ENCODE measurements at regions not wholly inside any gene's neighbourhood (a gene's known extent, or its start where the extent isn't known, plus 50 kb on each side); places are given as distances from the start of the nearest gene placed in this dataset.

DNA sequence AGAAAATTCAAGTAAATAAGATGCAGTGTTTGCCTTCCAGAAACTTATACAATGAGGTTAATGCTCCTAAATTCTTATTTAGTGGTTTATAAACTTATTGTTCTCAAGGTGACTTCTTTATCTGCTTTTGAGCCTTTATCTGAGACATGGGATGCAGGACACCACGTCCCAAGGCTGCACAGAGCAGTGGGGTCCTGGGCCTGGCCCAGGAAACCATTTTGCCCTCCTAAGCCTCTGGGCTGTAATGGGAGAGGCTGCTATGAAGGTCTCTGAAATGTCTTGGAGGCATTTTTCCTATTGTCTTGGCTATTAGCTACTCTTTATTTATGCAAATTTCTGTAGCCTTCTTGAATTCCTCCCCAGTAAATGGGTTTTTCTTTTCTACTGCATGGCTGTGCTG lies 652.6 kb upstream of the SETBP1 start:
- Mint-ChIP-seq H3K4me1 (peaks cover 5% of the 10 kb centered on the region; the same call in 1 of the 2 replicates), H3K9me3 (peaks cover 62% of the 10 kb centered on the region), H3K27me3 (ENCODE audit: low read depth) (0 out of 2 replicates have a peak, but pooled peaks cover 6% of the 10 kb centered on the region), H3K27ac (no peak overlapping the region), H3K4me3 (no peak overlapping the region), H3K36me3 (peaks cover 52% of the 10 kb centered on the region)
- TF ChIP-seq, protein P1, sequence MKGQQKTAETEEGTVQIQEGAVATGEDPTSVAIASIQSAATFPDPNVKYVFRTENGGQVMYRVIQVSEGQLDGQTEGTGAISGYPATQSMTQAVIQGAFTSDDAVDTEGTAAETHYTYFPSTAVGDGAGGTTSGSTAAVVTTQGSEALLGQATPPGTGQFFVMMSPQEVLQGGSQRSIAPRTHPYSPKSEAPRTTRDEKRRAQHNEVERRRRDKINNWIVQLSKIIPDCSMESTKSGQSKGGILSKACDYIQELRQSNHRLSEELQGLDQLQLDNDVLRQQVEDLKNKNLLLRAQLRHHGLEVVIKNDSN (CRISPR knock-in tag; IDR thresholded peaks at IDR 0.05): no peak
- no peak for TF ChIP-seq ELF4 (CRISPR knock-in tag; IDR thresholded peaks at IDR 0.05; ENCODE audit: low read depth)
- TF ChIP-seq, protein P2, sequence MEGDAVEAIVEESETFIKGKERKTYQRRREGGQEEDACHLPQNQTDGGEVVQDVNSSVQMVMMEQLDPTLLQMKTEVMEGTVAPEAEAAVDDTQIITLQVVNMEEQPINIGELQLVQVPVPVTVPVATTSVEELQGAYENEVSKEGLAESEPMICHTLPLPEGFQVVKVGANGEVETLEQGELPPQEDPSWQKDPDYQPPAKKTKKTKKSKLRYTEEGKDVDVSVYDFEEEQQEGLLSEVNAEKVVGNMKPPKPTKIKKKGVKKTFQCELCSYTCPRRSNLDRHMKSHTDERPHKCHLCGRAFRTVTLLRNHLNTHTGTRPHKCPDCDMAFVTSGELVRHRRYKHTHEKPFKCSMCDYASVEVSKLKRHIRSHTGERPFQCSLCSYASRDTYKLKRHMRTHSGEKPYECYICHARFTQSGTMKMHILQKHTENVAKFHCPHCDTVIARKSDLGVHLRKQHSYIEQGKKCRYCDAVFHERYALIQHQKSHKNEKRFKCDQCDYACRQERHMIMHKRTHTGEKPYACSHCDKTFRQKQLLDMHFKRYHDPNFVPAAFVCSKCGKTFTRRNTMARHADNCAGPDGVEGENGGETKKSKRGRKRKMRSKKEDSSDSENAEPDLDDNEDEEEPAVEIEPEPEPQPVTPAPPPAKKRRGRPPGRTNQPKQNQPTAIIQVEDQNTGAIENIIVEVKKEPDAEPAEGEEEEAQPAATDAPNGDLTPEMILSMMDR (IDR thresholded peaks at IDR 0.05): no peak
- TF ChIP-seq NR1H2 (CRISPR knock-in tag; IDR thresholded peaks at IDR 0.05): no peak
- no peak for TF ChIP-seq HMGA2 (CRISPR knock-in tag; IDR thresholded peaks at IDR 0.05)
- TF ChIP-seq, protein P3, sequence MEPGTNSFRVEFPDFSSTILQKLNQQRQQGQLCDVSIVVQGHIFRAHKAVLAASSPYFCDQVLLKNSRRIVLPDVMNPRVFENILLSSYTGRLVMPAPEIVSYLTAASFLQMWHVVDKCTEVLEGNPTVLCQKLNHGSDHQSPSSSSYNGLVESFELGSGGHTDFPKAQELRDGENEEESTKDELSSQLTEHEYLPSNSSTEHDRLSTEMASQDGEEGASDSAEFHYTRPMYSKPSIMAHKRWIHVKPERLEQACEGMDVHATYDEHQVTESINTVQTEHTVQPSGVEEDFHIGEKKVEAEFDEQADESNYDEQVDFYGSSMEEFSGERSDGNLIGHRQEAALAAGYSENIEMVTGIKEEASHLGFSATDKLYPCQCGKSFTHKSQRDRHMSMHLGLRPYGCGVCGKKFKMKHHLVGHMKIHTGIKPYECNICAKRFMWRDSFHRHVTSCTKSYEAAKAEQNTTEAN (CRISPR knock-in tag; IDR thresholded peaks at IDR 0.05): no peak
- TF ChIP-seq, protein P4, sequence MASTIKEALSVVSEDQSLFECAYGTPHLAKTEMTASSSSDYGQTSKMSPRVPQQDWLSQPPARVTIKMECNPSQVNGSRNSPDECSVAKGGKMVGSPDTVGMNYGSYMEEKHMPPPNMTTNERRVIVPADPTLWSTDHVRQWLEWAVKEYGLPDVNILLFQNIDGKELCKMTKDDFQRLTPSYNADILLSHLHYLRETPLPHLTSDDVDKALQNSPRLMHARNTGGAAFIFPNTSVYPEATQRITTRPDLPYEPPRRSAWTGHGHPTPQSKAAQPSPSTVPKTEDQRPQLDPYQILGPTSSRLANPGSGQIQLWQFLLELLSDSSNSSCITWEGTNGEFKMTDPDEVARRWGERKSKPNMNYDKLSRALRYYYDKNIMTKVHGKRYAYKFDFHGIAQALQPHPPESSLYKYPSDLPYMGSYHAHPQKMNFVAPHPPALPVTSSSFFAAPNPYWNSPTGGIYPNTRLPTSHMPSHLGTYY (CRISPR knock-in tag; IDR thresholded peaks at IDR 0.05): no peak
- TF ChIP-seq ZNF416 (CRISPR knock-in tag; IDR thresholded peaks at IDR 0.05): no peak
- no peak for TF ChIP-seq MYBL2 (CRISPR knock-in tag; IDR thresholded peaks at IDR 0.05)
- TF ChIP-seq, protein P5, sequence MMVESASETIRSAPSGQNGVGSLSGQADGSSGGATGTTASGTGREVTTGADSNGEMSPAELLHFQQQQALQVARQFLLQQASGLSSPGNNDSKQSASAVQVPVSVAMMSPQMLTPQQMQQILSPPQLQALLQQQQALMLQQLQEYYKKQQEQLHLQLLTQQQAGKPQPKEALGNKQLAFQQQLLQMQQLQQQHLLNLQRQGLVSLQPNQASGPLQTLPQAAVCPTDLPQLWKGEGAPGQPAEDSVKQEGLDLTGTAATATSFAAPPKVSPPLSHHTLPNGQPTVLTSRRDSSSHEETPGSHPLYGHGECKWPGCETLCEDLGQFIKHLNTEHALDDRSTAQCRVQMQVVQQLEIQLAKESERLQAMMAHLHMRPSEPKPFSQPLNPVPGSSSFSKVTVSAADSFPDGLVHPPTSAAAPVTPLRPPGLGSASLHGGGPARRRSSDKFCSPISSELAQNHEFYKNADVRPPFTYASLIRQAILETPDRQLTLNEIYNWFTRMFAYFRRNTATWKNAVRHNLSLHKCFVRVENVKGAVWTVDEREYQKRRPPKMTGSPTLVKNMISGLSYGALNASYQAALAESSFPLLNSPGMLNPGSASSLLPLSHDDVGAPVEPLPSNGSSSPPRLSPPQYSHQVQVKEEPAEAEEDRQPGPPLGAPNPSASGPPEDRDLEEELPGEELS (CRISPR knock-in tag; IDR thresholded peaks at IDR 0.05): no peak
- POLR2A ChIA-PET: no interaction called here
- CTCF ChIA-PET: no interaction called here
- ATAC-seq (no peak), DNase-seq (ENCODE audit: low spot score) (no peak)

DNA sequence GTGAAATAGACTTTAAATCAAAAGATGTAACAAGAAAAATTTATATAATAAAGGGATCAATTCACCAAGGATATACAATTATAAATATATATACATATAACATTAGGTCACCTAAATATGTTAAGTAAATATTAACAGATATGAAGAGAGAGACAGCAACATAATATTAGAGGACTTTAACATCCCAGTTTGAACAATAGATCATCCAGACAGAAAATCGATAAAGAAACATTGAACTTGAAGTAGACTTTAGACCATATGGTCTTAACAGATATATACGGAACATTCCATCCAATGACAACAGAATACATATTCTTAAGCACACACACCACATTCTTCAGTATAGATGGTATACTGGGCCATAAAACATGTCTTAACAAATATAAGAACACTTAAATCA lies 649.6 kb upstream of the SETBP1 start:
- ATAC-seq (no peak), DNase-seq (ENCODE audit: low spot score) (no peak)
- TF ChIP-seq NFYB (CRISPR knock-in tag; conservative IDR thresholded peaks at IDR 0.05; ENCODE audit: low read depth) (no peak), GRHL2 (CRISPR knock-in tag; IDR thresholded peaks at IDR 0.05; ENCODE audit: insufficient replicate concordance, severe bottlenecking) (no peak), ZNF219 (CRISPR knock-in tag; IDR thresholded peaks at IDR 0.05; ENCODE audit: borderline replicate concordance) (no peak)
- TF ChIP-seq, protein P6, sequence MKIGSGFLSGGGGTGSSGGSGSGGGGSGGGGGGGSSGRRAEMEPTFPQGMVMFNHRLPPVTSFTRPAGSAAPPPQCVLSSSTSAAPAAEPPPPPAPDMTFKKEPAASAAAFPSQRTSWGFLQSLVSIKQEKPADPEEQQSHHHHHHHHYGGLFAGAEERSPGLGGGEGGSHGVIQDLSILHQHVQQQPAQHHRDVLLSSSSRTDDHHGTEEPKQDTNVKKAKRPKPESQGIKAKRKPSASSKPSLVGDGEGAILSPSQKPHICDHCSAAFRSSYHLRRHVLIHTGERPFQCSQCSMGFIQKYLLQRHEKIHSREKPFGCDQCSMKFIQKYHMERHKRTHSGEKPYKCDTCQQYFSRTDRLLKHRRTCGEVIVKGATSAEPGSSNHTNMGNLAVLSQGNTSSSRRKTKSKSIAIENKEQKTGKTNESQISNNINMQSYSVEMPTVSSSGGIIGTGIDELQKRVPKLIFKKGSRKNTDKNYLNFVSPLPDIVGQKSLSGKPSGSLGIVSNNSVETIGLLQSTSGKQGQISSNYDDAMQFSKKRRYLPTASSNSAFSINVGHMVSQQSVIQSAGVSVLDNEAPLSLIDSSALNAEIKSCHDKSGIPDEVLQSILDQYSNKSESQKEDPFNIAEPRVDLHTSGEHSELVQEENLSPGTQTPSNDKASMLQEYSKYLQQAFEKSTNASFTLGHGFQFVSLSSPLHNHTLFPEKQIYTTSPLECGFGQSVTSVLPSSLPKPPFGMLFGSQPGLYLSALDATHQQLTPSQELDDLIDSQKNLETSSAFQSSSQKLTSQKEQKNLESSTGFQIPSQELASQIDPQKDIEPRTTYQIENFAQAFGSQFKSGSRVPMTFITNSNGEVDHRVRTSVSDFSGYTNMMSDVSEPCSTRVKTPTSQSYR (CRISPR knock-in tag; IDR thresholded peaks at IDR 0.05): no peak
- TF ChIP-seq, protein P7, sequence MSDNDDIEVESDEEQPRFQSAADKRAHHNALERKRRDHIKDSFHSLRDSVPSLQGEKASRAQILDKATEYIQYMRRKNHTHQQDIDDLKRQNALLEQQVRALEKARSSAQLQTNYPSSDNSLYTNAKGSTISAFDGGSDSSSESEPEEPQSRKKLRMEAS (CRISPR knock-in tag; IDR thresholded peaks at IDR 0.05): no peak
- H3K9me3 Mint-ChIP-seq: peaks cover 41% of the 10 kb centered on the region
- H3K36me3 Mint-ChIP-seq: peaks cover 32% of the 10 kb centered on the region
- no peak overlapping the region for H3K4me3 Mint-ChIP-seq
- H3K27me3 Mint-ChIP-seq (ENCODE audit: low read depth): 0 out of 2 replicates have a peak, but pooled peaks cover 6% of the 10 kb centered on the region
- H3K27ac Mint-ChIP-seq: no peak overlapping the region
- POLR2A ChIA-PET: no interaction called here
- peaks cover 11% of the 10 kb centered on the region for H3K4me1 Mint-ChIP-seq
- CTCF ChIA-PET: no interaction called here
